ENCODE measurements at regions not wholly inside any gene's neighbourhood (a gene's known extent, or its start where the extent isn't known, plus 50 kb on each side); places are given as distances from the start of the nearest gene placed in this dataset.

DNA sequence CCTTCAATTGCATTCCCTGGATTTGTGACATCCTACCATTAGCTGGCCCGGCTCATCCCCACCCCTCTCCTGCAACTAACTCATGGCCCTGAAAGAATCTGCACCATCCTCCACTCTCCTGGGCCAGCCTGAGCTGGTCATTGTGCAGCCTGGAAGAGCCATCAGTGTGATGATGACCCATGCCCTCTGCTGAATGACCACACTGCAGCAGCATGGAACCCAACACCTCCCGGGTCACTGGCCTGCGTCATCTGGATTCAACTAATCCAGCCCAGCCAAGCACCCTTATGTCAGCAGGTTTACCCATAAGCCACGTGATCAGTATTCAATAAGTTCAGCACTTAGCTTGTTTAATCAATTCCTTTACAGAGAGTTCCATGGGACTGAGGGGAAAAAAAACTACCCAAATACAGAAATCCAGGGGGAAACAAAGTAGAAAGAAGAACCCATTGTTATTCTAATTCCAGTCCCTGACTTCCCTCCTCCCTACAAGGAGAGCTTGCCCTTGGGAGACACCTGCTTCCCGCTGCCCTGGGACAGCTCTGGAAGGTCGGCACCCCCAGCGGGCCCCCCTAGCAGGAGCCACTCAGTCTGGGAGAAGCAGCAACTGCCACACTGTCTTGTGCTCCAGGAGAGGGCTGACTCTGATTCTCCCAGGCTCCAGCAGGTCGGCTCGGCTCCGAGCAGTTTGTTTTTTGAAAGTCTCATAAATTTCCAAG, 309.1 kb upstream of the TLE3 start:
- no peak for TF ChIP-seq MAZ (IDR thresholded peaks at IDR 0.05; ENCODE audit: borderline replicate concordance, low read depth, low read length)
- TF ChIP-seq, protein P1, sequence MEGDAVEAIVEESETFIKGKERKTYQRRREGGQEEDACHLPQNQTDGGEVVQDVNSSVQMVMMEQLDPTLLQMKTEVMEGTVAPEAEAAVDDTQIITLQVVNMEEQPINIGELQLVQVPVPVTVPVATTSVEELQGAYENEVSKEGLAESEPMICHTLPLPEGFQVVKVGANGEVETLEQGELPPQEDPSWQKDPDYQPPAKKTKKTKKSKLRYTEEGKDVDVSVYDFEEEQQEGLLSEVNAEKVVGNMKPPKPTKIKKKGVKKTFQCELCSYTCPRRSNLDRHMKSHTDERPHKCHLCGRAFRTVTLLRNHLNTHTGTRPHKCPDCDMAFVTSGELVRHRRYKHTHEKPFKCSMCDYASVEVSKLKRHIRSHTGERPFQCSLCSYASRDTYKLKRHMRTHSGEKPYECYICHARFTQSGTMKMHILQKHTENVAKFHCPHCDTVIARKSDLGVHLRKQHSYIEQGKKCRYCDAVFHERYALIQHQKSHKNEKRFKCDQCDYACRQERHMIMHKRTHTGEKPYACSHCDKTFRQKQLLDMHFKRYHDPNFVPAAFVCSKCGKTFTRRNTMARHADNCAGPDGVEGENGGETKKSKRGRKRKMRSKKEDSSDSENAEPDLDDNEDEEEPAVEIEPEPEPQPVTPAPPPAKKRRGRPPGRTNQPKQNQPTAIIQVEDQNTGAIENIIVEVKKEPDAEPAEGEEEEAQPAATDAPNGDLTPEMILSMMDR (conservative IDR thresholded peaks at IDR 0.05; ENCODE audit: low read depth, low read length) = no peak
- no peak for TF ChIP-seq POLR2A (IDR thresholded peaks at IDR 0.05; ENCODE audit: low read depth, low read length)
- TF ChIP-seq RAD21 (IDR thresholded peaks at IDR 0.05; ENCODE audit: low read length) = no peak
- TF ChIP-seq FOS (IDR thresholded peaks at IDR 0.05; ENCODE audit: low read depth, low read length) = no peak
- no peak for TF ChIP-seq BHLHE40 (IDR thresholded peaks at IDR 0.05; ENCODE audit: low read depth, low read length)
